HCT116 (cell line): ENCODE measurements at regions not wholly inside any gene's neighbourhood (a gene's known extent, or its start where the extent isn't known, plus 50 kb on each side); places are given as distances from the start of the nearest gene placed in this dataset.

Experiments used
- ATAC-seq: fragments of 200-7000 bp; cut with Tn5 transposase; 2 replicates; pipeline ENCODE4 v1.9.1; 2020; ENCODE audit warnings: mild to moderate bottlenecking, moderate library complexity
- BruUV-seq: library from RNA; stranded (reverse); fragments of 400-500 nt; replicated peaks from 2 replicates; lab custom pipeline; 2021; lab: Mats Ljungman, UMichigan
- CTCF ChIA-PET: fragments of 300-600 bp; sonication (Branson Sonifier 250); formaldehyde crosslinking; loops from one replicate; lab custom pipeline; 2021; ENCODE audit warnings: antibody characterized with exemption; lab: Charles Lee
- POLR2A ChIA-PET: fragments of 300-600, 350-600 bp; sonication (Branson Sonifier 250); formaldehyde crosslinking; loops from one replicate; lab custom pipeline; 2021; ENCODE audit warnings: antibody characterized with exemption; lab: Charles Lee
- RAD21 ChIA-PET, 2 experiments: fragments of 300-600 bp; sonication (Branson Sonifier 250); formaldehyde crosslinking; loops; one replicate each; lab custom pipeline; 2023; ENCODE audit warnings: low total read pairs in 2 of 2; ENCODE audit not compliant: uncharacterized antibody in 2 of 2, unreplicated experiment in 2 of 2, low non-redundant PET in 1 of 2; lab: Charles Lee
- DNase-seq: peaks from one replicate; pipeline ENCODE4 v3.0.0-alpha.2; 2010; ENCODE audit warnings: low read depth, low spot score
- H2AFZ ChIP-seq: fragments of 200-600 bp; shearing (Covaris generic), sonication (generic); 2 replicates; pipeline ENCODE4 v1.6.1; 2017; ENCODE audit warnings: low read depth, mixed run types, mixed read lengths, antibody characterized with exemption, low read length; ENCODE audit not compliant: poor library complexity, severe bottlenecking
- H3K27ac ChIP-seq: 2 replicates; pipeline ENCODE4 v1.5.1; 2012; ENCODE audit warnings: low read depth, low read length
- H3K27me3 ChIP-seq: fragments of 200-600 bp; sonication (generic); 2 replicates; pipeline ENCODE4 v1.6.1; 2016; ENCODE audit warnings: mixed run types, low read length, mixed read lengths; ENCODE audit not compliant: insufficient read depth
- H3K36me3 ChIP-seq, 2 experiments: fragments of 200-500 bp in 1 of 2; fragments of 200-600 bp in 1 of 2; sonication (Bioruptor generic) in 1 of 2; sonication (generic) in 1 of 2; 2 replicates each; pipeline versions ENCODE4 v1.5.1 to v1.6.1; 2014 to 2016; ENCODE audit warnings: low read length in 2 of 2, inconsistent platforms in 1 of 2, mixed read lengths in 1 of 2, mixed run types in 1 of 2; ENCODE audit not compliant: insufficient read depth in 2 of 2, control insufficient read depth in 1 of 2
- H3K4me1 ChIP-seq, 2 experiments: fragments of 200-600 bp in 1 of 2; sonication (generic) in 1 of 2; 2 replicates each; pipeline versions ENCODE4 v1.5.1 to v1.6.1; 2012 to 2017; ENCODE audit warnings: low read length in 2 of 2, inconsistent platforms in 1 of 2, mild to moderate bottlenecking in 1 of 2, mixed read lengths in 1 of 2, mixed run types in 1 of 2, moderate library complexity in 1 of 2; ENCODE audit not compliant: insufficient read depth in 2 of 2, control insufficient read depth in 1 of 2
- H3K4me2 ChIP-seq: fragments of 200-600 bp; sonication (generic); 2 replicates; pipeline ENCODE4 v1.6.1; 2017; ENCODE audit warnings: mixed run types, low read length, mixed read lengths
- H3K4me3 ChIP-seq, 2 experiments: fragments of 200-600 bp in 1 of 2; sonication (generic) in 1 of 2; replicated peaks in 1 of 2; 2 replicates each; pipeline ENCODE4 v1.5.1; 2011 to 2016; ENCODE audit warnings: low read length in 2 of 2, control low read depth in 1 of 2, low read depth in 1 of 2, mild to moderate bottlenecking in 1 of 2, mixed read lengths in 1 of 2, mixed run types in 1 of 2
- H3K79me2 ChIP-seq: fragments of 200-600 bp; sonication (generic); 2 replicates; pipeline ENCODE4 v1.6.1; 2017; ENCODE audit warnings: mild to moderate bottlenecking, mixed run types, low read length, moderate library complexity, mixed read lengths; ENCODE audit not compliant: insufficient read depth
- H3K9ac ChIP-seq: fragments of 200-600 bp; sonication (generic); 2 replicates; pipeline ENCODE4 v1.6.1; 2016; ENCODE audit warnings: low read length, mixed read lengths
- H3K9me2 ChIP-seq: fragments of 200-600 bp; sonication (generic), shearing (Covaris generic); 2 replicates; pipeline ENCODE4 v1.6.1; 2017; ENCODE audit warnings: mixed run types, mild to moderate bottlenecking, moderate library complexity; ENCODE audit not compliant: insufficient read depth
- H3K9me3 ChIP-seq, 2 experiments: fragments of 200-500 bp in 1 of 2; fragments of 200-600 bp in 1 of 2; sonication (Bioruptor generic) in 1 of 2; sonication (generic) in 1 of 2; 2 replicates each; pipeline ENCODE4 v1.6.1; 2014 to 2017; ENCODE audit warnings: low read length in 2 of 2, mixed read lengths in 2 of 2, inconsistent platforms in 1 of 2, low read depth in 1 of 2, mild to moderate bottlenecking in 1 of 2, mixed run types in 1 of 2, moderate library complexity in 1 of 2; ENCODE audit not compliant: control insufficient read depth in 1 of 2, insufficient read depth in 1 of 2
- H4K20me1 ChIP-seq: fragments of 200-600 bp; sonication (generic), shearing (Covaris generic); 2 replicates; pipeline ENCODE4 v1.6.1; 2017; ENCODE audit warnings: mixed run types, mild to moderate bottlenecking, moderate library complexity; ENCODE audit not compliant: insufficient read depth
- CBX3 ChIP-seq: IDR thresholded peaks from 2 replicates; pipeline ENCODE4 v1.6.1; 2012; ENCODE audit warnings: low read depth
- CEBPB ChIP-seq: IDR thresholded peaks from 2 replicates; pipeline ENCODE4 v1.6.1; 2012; ENCODE audit warnings: low read depth
- CTCF ChIP-seq, 3 experiments: fragments of 200-600 bp in 1 of 3; sonication (generic) in 1 of 3; IDR thresholded peaks in 2 of 3; conservative IDR thresholded peaks in 1 of 3; 2 replicates each; pipeline ENCODE4 v1.5.1; 2012 to 2017; ENCODE audit warnings: low read depth in 2 of 3, low read length in 2 of 3, antibody characterized with exemption in 1 of 3, borderline replicate concordance in 1 of 3, control low read depth in 1 of 3, mild to moderate bottlenecking in 1 of 3, mixed read lengths in 1 of 3, mixed run types in 1 of 3, moderate library complexity in 1 of 3; ENCODE audit not compliant: insufficient read depth in 1 of 3
- EGR1 ChIP-seq: IDR thresholded peaks from 2 replicates; pipeline ENCODE4 v1.6.1; 2012; ENCODE audit warnings: low read depth
- EZH2 ChIP-seq: fragments of 200-600 bp; sonication (generic); IDR thresholded peaks from 2 replicates; pipeline ENCODE4 v1.6.1; 2017; ENCODE audit warnings: antibody characterized with exemption, mixed run types
- JUND ChIP-seq: IDR thresholded peaks from 2 replicates; pipeline ENCODE4 v1.6.1; 2012
- POLR2AphosphoS5 ChIP-seq: IDR thresholded peaks from 2 replicates; pipeline ENCODE4 v1.6.1; 2011; ENCODE audit warnings: mild to moderate bottlenecking, low read depth, low read length, moderate library complexity
- RAD21 ChIP-seq: IDR thresholded peaks from 2 replicates; pipeline ENCODE4 v1.6.1; 2012; ENCODE audit warnings: low read depth, mild to moderate bottlenecking
- SIN3A ChIP-seq: IDR thresholded peaks from 2 replicates; pipeline ENCODE4 v1.6.1; 2012; ENCODE audit warnings: low read depth
- SP1 ChIP-seq: IDR thresholded peaks from 2 replicates; pipeline ENCODE4 v1.6.1; 2012; ENCODE audit warnings: low read depth
- SRF ChIP-seq: IDR thresholded peaks from 2 replicates; pipeline ENCODE4 v1.6.1; 2012; ENCODE audit warnings: low read depth
- TCF7L2 ChIP-seq: IDR thresholded peaks from 2 replicates; pipeline ENCODE4 v1.7.0; 2011; ENCODE audit warnings: borderline replicate concordance, inconsistent platforms; ENCODE audit not compliant: insufficient read depth, insufficient read length; ENCODE audit errors: extremely low read depth
- ZBTB33 ChIP-seq: IDR thresholded peaks from 2 replicates; pipeline ENCODE4 v1.6.1; 2011; ENCODE audit warnings: mild to moderate bottlenecking, low read length, moderate library complexity; ENCODE audit not compliant: insufficient replicate concordance; ENCODE audit errors: extremely low read depth
- ZFX ChIP-seq: fragments of 450-650 bp; IDR thresholded peaks from 2 replicates; pipeline ENCODE4 v1.6.1; 2017
- intact Hi-C: fragments of 100-400 bp; cut with micrococcal nuclease; formaldehyde crosslinking; loops from 2 replicates; pipeline ENCODE4 v1.10.0; 2022

- 0 out of 2 replicates have a peak, but pooled peaks have one; percentile 13 for TF ChIP-seq CEBPB
- TF ChIP-seq EGR1, result no peak
- DNase-seq (no peak), ATAC-seq (no peak)
- intact Hi-C loops, result no loop called here
- H3K4me2 ChIP-seq, result no peak overlapping the region
- no peaks in the 10 kb centered on the region for H3K79me2 ChIP-seq
- H3K9me3 ChIP-seq, result no peaks in the 10 kb centered on the region
- ChIA-PET RAD21 (no interaction called here), CTCF (no interaction called here), POLR2A (no interaction called here)
- no peak overlapping the region for H2AFZ ChIP-seq
- H4K20me1 ChIP-seq, result no peaks in the 10 kb centered on the region
- H3K27me3 ChIP-seq, result no peaks in the 10 kb centered on the region; the same call in 1 of the 2 replicates
- H3K9me2 ChIP-seq, result no peaks in the 10 kb centered on the region
- H3K27ac ChIP-seq, result no peak overlapping the region
- no peak overlapping the region for H3K4me3 ChIP-seq
- no peaks in the 10 kb centered on the region for H3K4me1 ChIP-seq
- no peak overlapping the region for H3K9ac ChIP-seq
- no peaks in the 10 kb centered on the region for H3K36me3 ChIP-seq
- no TSS peak for BruUV-seq
Observed at GRCh38 chr5:111931655-111932054, 174.7 kb upstream of the NREP start.

- ATAC-seq (no peak), DNase-seq (no peak)
- Histone ChIP-seq H3K9me2 (no peaks in the 10 kb centered on the region), H3K79me2 (no peaks in the 10 kb centered on the region), H2AFZ (no peak overlapping the region), H3K27me3 (no peaks in the 10 kb centered on the region; the same call in 1 of the 2 replicates), H4K20me1 (no peaks in the 10 kb centered on the region), H3K4me2 (no peak overlapping the region), H3K9ac (no peak overlapping the region), H3K9me3 (no peaks in the 10 kb centered on the region), H3K27ac (no peak overlapping the region), H3K4me3 (no peak overlapping the region), H3K4me1 (no peaks in the 10 kb centered on the region), H3K36me3 (no peaks in the 10 kb centered on the region)
- CTCF ChIA-PET, result no interaction called here
- intact Hi-C loops, result no loop called here
- BruUV-seq, result no TSS peak
- POLR2A ChIA-PET, result no interaction called here
- TF ChIP-seq SIN3A (no peak), ZBTB33 (no peak), EZH2 (no peak), RAD21 (no peak), SP1 (no peak), CBX3 (no peak), POLR2AphosphoS5 (no peak), CEBPB (no peak), CTCF (IDR thresholded peaks at IDR 0.05 in 2 of 3, conservative IDR thresholded peaks at IDR 0.05 in 1 of 3; ENCODE audit: borderline replicate concordance in 1 of 3, insufficient read depth in 1 of 3, low read depth in 2 of 3, low read length in 2 of 3) (no peak), TCF7L2 (no peak), JUND (no peak), ZFX (no peak), SRF (no peak), EGR1 (no peak)
- RAD21 ChIA-PET, result no interaction called here
Observed at GRCh38 chr5:111930905-111931461, 174.0 kb upstream of the NREP start.
